HL-60 (cell line): ENCODE measurements at regions not wholly inside any gene's neighbourhood (a gene's known extent, or its start where the extent isn't known, plus 50 kb on each side); places are given as distances from the start of the nearest gene placed in this dataset.

ENCODE experiments used
- CTCF ChIP-seq: IDR thresholded peaks from one replicate; pipeline ENCODE4 v1.5.1; 2011; ENCODE audit warnings: low read length, control low read depth, inconsistent platforms; ENCODE audit not compliant: insufficient read depth
- SPI1 ChIP-seq: IDR thresholded peaks from 2 replicates; pipeline ENCODE4 v1.6.1; 2012; ENCODE audit warnings: low read depth, mild to moderate bottlenecking, borderline replicate concordance

DNA sequence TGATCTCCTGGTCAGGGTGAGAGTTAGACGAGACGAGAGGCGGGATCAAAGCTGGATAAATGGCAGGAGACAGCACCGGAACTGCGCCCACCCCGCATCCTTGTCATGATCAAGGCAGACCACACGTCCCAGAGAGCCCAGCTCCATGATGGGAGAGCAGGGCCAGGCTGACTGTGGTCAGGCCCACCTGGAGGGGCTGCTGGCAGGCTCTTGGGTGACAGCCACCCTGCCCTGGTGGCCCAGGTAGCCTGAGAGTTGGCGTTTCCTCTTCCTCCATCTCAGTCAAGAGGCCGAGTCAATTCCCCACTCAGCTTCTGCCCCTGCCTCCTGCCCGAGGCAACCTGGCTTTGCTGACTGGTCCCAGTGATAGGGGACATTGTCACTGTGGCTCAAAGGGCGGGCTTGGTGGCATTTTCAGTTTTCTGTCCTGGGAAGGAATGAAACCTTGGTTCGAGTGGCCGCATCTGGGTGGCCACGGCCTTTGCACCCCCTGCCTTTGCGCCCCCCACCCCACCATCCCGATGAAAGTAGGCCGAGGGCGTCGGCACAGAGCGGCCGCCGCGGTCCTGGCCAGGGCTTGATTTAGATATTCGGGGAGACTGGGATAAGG is 60.8 kb upstream of the PPARA start:
- TF ChIP-seq CTCF (no peak), SPI1 (no peak)
